ENCODE measurements at regions not wholly inside any gene's neighbourhood (a gene's known extent, or its start where the extent isn't known, plus 50 kb on each side); places are given as distances from the start of the nearest gene placed in this dataset.
"Not testable (repeated sequence)": the region's sequence is repeated elsewhere in the genome, so short reads cannot be mapped to it uniquely, and the experiment has no call there.

DNA sequence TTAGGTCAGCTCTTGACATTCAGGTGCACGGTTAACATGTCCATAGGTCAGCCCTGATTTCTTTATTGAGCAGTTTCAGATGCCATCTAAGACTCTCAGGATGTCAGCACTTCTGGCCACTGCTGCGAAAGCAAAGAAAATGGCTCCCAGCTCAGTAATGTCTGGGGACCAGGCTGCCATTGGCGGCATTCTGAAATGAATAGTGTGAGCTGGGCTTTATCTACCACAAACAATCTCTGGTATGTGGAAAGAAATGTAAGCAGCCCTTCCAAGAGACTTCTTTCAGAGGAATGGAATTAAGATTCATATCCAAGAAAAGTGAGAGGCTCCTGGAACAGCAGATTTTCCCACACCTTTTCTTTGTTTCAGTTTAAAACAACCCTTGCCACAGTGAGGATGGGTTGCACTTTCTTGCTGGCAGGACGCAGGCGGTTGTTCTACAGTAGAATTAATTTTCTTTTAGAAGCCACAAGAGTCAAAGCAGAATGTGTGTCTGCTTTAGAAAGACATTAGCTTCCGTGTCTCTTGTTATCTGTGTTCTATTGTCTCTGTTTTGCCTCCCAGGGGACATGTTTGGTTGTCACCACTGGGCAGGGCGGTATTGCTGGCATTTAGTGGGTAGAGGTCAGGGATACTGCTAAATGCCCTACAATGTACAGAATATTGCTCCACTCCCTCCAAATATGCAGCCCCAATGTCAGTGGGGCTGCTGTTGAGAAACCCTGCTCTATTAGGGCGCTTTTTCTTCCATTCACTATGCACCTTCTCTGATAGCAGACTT, 149.9 kb upstream of the ANKH start:
- DNase-seq (ENCODE audit: low read depth) = no peak

DNA sequence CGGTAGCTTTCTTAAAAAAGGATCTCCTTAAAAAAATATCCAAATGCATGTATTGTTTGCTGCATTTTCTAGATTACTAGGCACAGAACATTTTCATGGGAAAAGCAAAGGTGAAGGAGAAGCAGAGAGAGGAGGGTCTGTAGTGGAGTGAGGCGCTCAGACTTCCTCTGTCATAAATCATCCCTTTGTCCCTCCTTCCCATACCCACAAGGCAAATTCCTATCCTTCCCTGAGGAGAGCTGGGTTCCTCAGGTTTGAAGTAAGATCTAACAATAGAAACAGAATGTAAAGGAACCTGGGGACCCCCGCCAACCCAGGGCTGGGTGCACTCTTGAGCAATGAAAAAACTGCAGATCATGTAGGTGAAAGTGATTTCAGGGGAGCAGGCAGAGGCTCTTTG, 149.2 kb upstream of the ANKH start:
- no peak for DNase-seq (ENCODE audit: low read depth)

DNA sequence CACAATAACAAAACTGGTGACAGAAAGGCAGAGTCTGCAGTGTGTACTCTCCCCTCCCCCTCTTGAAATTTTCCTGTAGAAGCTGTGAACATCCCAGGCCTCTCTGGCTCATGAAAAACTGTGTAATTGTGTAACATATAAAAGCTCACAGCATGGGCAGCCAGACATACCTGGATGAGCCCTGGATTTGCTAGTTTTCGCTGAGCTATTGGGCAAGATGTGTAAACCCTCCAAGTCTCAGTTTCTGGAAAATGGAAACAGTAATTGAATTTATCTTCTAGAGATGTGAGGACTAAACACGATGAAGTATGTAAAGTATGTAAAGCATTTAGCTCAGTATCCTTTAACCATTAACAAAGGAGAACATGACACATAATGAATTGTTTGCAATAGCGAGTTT, 143.2 kb upstream of the ANKH start:
- DNase-seq (ENCODE audit: low read depth) = no peak

DNA sequence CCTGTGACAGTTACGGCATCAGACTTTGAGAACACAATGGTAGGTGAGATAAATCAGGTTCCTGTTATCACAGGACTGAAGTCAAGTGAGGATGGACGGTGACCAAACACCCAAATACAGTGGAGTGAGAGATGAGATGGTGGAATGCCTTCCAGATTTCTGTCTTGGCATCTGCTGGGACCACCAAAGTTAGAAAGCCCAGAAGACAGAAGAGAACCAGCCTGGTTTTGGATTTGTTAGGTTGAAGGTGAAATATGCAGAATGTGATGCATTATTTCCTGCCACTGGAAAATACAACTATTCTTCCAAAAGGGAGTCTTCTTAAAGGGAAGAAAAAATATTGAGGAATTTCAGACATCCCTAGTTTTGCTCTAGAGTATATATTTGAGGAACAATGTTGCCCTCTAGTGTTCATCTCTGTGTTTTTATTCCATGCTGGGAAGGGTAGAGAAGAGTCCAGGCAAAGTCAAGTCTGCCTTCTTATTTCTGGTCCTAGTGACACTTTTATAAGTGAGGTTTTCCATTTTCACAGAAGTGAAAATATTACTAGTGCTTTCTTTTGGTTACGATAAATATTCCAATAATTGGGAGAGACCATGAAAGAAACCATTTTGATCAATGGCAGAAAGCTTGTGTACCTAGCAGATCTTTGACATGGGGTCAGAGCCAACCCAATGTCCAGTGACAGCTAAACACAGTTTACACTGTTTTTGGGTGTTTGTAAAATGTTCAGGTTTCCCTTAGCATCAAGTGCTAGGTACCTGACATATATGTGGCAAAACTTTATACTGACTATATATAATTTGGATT, 142.3 kb upstream of the ANKH start:
- peak; percentile 64 for DNase-seq (ENCODE audit: low read depth)

DNA sequence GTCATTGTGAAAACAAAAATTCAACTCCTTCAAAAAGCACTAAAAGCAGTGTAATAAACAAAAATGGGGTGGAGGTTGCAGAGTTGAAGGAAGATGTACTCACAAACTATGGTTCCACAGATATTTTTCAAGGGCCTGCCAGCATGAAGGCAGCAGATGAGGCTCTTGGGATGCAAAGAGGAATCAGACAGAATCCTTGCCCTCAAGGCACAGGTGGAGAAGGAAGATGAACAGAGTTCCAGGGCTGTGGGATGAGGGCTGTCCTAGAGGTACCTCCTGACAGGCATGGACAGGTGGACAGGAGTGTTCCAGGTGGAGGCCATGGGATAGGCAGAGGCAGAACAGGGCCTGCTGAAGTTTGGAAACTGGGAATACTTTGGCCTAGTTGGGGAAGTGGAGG, 140.5 kb upstream of the ANKH start:
- no peak for DNase-seq (ENCODE audit: low read depth)

DNA sequence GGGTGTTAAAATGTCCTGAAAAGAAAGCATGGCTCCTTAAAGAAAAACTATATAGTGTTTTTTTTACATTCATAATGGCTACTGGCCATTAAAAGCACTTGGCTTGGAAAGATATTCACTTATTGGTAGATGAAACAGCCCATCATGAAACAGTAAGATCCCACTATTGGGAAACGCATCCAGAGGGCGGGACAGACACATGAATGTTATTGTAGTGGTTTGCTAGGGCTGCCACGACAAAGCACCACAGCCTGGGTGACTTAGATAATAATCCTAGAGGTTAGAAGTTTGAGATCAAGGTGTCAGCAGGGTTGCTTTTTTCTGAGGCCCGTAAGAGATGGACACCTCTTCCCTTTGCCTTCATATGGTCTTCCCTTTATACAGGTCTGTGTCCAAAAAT, 139.4 kb upstream of the ANKH start:
- DNase-seq (ENCODE audit: low read depth) = no peak

DNA sequence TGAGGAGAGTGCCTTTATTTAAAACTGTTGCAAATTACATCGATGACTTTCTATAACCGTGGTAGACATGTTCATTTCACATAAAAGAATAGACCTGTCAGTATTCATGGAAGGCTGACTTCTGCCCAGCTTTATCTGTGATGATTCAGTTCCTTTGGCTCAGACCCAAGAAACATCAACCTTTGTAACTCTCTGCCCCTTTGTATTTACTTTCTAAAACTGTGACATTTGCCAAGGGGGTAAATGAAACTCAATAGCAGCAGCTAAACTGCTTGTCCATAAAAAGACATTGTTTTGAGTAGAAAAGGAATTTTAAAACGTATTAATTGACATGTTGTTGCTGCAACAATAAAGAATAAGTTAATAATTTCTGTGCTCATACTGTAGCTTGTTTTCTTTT, 137.8 kb upstream of the ANKH start:
- peak; percentile 63 for DNase-seq (ENCODE audit: low read depth)

DNA sequence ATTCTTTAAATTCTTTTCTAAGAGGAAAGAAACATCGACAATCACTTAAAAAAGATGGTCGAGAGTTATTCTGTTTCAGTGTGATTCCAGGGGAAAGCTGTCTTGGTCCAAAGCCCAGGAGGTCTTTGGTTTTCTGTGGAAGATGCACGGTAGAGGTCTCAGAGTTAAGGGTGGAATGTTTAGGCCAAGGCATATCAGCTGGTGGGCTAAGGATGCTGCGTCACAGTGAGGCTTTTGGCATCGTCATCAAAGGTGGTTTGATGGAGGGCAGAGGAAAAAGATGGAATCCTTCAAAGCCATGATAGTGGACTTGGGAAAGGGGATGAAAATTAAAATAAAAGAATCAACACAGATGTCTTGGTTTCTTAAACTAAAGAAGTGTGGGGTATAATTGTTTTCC, 137.3 kb upstream of the ANKH start:
- DNase-seq (ENCODE audit: low read depth) = no peak

DNA sequence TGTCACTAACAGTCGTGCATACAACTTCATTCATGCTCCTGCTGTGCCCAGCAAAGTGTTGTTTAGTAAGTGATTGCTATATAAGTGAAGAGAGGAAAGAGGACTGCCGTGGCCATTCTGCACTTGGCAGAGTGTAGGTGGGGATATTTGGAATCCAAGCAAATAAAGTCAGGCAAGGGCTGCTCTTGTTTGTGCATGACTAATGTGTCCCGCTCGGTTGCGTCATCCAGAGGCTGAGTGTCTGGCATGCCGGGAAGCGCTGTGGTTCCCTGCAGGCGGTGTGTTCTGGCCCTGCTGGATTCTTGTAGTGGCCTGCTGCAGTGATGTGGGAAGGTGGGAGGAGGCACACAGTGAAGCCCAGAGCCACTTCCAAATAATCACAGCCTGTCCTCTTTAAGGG, 136.9 kb upstream of the ANKH start:
- DNase-seq (ENCODE audit: low read depth) = peak; percentile 88

DNA sequence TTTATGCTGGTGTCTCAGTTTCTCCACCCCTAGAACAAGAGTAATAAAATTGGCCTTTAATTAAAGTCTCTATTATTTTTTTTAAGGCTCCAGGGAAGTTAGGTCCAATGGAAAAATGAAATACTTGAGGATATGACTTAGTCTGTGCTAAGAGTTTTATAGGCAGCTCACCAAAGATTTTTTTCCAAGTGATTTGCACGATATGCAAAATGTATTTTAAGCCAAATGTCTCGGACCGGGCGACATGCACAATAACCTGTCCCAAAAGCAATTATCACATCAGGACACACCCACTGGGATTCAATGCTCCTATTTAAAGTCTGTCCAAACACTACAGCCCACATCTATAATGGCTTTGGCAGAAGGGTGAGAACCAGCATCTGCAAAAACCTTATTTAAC, 136.1 kb upstream of the ANKH start:
- no peak for DNase-seq (ENCODE audit: low read depth)

DNA sequence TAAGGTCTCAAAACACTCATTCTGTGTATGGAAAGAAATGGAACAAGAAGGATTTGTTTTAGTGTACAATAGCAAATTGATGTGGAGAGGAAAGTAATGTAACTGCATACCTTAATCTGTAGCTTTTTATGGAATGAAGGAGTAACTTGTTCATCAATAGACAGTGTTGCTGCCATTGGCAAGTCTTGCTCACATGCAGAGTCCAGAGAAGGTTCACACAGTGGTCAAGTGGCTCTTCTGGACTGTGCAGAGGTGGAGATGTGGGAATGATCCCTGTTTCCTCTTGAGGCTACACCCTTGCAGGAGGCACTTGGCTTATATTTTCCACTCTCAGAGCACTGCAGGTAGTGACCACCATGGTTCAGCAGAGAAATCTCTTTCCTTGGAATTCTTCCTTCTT, 132.9 kb upstream of the ANKH start:
- DNase-seq (ENCODE audit: low read depth) = no peak

DNA sequence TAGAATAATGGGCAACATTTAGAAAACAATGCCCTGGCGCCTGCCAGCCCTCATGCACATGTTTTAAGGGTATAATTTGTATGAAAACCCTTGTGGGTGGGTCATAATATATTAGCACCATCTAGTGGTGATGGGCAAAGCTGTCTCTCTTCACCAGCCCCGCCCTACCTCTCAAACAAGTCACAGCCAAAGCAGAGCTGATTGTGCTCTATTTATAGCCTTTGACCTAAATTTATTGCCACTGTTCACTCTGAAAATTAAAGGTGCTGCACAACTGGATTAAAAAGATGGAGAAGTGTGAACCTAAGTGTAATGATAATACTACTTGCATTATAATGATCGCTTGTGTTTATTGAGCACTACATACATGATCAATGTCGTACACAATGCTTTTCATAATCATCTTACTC, 131.9 kb upstream of the ANKH start:
- no peak for DNase-seq (ENCODE audit: low read depth)

DNA sequence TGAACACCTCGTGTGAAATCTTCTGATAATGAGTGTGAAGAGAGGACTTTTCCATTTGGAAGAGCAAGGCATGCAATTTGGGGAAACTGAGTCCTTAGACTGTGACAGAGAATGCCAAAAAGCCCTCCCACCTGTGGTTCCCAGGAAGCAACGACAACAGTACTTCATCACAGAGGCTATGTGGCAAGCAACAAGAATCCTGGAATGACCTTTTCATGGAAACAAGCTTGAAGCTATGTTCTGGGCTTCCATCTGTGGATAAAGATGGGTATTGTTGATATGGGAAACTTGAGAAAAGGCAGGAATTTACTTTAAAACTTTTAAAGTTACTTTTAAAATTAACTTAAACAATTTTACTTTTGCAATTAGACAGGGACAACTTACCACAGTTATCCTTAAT, 131.2 kb upstream of the ANKH start:
- DNase-seq (ENCODE audit: low read depth) = no peak

DNA sequence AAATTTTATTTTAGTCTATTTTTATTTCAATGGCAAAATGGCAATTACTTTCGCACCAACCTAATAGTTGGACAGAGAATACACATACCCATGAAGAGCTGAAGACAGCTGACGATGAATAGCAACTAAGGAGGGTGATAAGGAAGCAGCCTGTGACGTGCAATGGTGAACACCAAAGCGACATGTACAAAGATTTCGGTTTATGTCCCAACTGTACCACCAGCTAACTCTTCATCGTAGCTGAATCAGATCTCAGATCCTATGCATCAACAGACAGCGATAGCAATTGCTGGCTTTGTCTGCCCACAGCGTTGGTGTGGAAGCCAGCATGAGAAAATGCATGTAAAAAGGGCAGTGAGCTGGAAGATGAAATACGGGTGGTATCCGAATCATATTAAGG, 130.6 kb upstream of the ANKH start:
- DNase-seq (ENCODE audit: low read depth) = no peak

DNA sequence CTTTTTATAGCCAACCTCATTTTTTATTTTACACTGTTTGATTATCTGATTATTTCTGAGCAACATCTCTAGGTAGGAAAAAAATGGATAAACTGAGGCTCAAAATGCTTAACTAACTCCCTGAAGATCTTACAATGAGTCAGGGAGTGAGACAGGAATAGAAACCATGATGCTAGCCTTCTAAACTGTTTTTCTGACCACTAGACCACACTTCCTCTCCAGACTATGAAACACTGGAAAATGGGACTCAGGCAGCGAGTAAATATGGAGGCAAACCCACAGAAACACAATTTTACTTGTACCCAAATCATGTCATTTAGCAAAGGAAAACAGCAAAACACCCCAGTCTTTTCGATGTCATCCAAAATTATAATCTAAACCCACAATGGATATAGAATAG, 129.9 kb upstream of the ANKH start:
- DNase-seq (ENCODE audit: low read depth) = no peak

DNA sequence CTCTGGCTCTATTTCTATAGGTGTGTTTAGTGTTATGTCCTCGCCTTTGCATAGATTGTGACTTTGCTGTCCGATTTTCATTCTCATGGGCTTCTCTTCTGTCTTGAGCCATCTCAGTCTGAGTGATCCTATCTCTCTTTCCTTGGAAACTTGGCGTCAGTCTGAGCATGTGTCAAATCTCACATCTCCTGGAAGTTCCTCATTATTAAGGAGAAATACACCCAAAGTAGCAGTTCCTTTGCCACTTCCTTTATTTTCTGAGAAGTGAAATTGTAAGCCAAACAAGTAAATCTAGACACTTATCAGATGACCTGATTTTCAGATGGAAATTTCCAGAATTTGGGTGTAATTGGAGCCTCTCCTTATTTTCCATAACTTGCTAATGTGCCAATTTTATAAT, 126.9 kb upstream of the ANKH start:
- no peak for DNase-seq (ENCODE audit: low read depth)

DNA sequence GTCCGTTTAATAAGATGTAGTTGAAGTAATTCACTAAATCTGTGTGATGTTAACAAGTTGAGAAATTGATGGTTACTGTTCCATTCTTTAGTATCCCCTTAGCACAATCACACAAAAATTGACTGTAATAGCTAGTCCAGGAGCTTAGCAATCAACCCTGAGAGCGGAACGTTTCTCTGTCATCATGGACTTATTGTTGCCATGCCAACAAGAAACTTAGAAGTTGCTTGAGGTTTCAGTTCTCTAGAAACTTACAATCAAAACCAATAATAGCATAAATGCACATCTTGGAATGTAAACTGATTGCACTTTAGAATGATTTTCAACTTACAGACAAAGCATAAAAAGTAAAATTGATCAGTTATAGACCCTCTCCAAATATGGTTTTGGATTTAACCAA, 125.4 kb upstream of the ANKH start:
- DNase-seq (ENCODE audit: low read depth) = no peak

DNA sequence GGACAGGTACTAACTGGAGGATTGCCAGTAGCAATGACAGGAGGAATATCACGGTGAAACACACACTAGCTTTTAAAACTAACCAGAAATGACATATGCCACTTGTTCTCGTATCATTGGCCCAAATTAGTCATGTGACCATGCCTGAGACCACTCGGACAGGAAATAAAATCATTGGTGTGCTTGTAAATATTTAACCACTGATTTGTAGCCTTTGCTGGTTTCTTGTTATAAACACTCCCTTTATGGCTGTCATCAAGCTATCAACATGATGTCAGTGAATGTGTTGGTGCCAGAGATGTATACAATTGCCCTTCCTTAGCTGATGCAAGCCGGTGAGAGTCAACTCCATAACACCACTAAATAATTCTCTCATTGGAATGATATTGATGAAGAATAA, 123.7 kb upstream of the ANKH start:
- no peak for DNase-seq (ENCODE audit: low read depth)

DNA sequence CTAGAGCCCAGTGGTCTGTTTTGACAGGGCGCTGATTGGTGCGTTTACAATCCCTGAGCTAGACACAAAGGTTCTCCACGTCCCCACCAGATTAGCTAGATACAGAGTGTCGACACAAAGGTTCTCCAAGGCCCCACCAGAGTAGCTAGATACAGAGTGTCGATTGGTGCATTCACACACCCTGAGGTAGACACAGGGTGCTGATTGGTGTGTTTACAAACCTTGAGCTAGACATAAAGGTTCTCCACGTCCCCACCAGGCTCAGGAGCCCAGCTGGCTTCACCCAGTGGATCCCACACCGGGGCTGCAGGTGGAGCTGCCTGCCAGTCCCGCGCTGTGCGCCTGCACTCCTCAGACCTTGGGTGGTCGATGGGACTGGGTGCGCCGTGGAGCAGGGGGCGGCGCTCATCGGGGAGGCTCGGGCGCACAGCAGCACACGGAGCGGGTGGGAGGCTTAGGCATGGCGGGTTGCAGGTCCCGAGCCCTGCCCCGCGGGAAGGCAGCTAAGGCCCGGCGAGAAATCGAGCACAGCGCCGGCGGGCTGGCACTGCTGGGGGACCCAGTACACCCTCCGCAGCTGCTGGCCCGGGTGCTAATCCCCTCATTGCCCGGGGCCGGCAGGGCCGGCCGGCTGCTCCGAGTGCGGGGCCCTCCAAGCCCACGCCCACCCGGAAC, 122.0 kb upstream of the ANKH start:
- DNase-seq (ENCODE audit: low read depth) = not testable (repeated sequence)

DNA sequence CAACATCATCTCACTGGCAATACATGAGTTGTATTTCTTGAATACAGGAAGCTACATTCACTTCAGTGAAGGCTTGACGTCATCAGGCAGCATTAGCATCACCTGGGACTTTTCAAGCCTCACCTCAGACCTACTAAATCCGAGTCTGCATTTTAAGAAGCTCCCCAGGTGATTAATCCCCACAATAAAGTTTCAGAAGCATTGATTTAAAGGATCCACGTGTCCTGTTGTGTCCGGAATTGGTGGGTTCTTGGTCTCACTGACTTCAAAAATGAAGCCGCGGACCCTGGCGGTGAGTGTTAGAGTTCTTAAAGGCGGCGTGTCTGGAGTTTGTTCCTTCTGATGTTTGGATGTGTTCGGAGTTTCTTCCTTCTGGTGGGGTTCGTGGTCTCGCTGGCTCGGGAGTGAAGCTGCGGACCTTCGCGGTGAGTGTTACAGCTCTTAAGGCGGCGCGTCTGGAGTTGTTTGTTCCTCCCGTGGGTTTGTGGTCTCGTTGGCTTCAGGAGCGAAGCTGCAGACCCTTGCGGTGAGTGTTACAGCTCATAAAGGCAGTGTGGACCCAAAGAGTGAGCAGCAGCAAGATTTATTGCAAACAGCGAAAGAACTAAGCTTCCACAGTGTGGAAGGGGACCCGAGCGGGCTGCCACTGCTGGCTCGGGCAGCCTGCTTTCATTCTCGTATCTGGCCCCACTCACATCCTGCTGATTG, 121.3 kb upstream of the ANKH start:
- not testable (repeated sequence) for DNase-seq (ENCODE audit: low read depth)

DNA sequence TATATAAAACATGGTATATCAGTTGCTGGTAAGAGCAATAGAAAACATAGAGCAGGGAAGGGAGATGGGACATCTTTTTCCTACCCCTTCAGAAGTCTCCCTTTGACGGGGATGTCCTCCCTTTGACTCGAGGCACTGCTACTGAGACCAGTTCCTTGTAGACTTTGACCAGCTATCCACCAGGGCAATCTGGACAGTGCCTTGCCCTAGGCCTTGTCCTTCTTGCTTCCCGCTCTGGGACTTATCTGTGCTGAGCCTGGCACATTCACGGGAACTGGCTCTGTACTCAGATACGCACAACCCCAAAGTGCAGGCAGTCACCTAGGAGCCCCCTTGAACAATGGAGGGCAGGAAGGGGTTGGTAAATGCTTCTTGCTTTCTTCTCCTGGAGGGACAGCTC, 116.6 kb upstream of the ANKH start:
- DNase-seq (ENCODE audit: low read depth) = no peak

DNA sequence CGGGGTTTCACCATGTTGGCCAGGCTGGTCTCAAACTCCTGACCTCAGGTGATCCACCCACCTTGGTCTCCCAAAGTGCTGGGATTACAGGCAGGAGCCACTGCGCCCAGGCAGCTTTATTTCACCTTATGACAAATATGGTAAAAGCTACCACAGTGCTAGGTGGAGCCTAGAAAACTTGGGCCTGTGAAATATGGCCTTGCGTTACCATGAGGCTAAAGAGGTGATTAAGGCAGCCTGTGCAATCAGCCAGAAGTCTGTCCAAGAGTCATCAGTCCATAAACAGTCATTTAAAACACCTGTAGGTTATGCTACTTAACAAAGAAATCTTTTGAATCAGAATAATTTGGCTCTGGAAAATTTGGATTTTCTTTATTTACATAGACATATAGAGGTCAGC, 114.8 kb upstream of the ANKH start:
- DNase-seq (ENCODE audit: low read depth) = no peak
